ENCODE measurements at regions not wholly inside any gene's neighbourhood (a gene's known extent, or its start where the extent isn't known, plus 50 kb on each side); places are given as distances from the start of the nearest gene placed in this dataset.

DNA sequence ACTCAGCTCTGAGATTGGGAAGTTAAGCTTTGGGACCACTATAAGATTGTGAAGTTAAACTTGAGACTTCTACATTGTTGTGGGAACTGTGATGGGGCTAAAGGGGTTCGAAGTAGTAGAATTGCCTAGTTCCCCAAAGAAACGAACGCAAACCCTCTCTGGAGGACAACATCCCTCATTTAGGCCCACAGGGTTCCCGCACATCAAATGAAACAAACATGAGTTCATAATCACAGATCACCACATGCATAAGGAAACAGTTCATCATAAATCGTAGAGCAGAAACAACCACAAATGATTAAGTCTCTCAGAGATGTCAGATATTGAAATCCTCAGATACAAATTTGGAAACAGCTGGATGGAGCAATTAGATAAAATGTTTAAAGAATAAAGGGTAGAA is 55.9 kb upstream of the HPCAL1 start:
- Histone ChIP-seq H3K36me3 (ENCODE audit: control insufficient read depth, insufficient read depth, low read length) (no peaks in the 10 kb centered on the region), H3K4me3 (ENCODE audit: low read length) (no peak overlapping the region), H3K27ac (ENCODE audit: low read length) (no peak overlapping the region), H3K9me3 (ENCODE audit: control insufficient read depth, low read depth, low read length) (no peaks in the 10 kb centered on the region), H3K4me1 (ENCODE audit: control insufficient read depth, insufficient read depth, low read length) (no peaks in the 10 kb centered on the region), H3K27me3 (ENCODE audit: control insufficient read depth, insufficient read depth, low read length) (no peaks in the 10 kb centered on the region)
- DNase-seq: no peak
- no CpG with 5 or more reads among the region's 5 CpGs for WGBS (ENCODE audit: insufficient coverage, low lambda C conversion rate)

DNA sequence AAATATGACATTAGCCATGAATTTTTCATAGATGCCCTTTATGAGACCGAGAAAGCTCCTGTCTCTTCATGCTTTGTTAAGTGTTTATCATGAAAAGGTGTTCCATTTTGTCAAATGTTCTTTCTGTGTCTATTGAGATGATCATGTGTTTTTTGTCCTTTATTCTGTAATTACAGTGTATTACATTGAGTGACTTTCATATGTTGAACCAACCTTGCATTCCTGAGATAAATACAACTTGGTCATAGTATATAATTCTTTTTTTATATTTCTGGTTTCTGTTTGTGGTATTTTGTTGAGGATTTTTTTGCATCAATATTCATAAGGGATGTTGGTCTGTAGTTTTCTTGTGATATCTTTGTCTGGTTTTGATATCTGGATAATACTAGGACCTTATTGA is 52.9 kb upstream of the HPCAL1 start:
- Histone ChIP-seq H3K27me3 (ENCODE audit: control insufficient read depth, insufficient read depth, low read length) (no peaks in the 10 kb centered on the region), H3K4me3 (ENCODE audit: low read length) (no peak overlapping the region), H3K9me3 (ENCODE audit: control insufficient read depth, low read depth, low read length) (no peaks in the 10 kb centered on the region), H3K27ac (ENCODE audit: low read length) (no peak overlapping the region), H3K4me1 (ENCODE audit: control insufficient read depth, insufficient read depth, low read length) (no peaks in the 10 kb centered on the region), H3K36me3 (ENCODE audit: control insufficient read depth, insufficient read depth, low read length) (no peaks in the 10 kb centered on the region)
- DNase-seq: no peak
- 80% methylated on average over 1 of the region's 1 CpG for WGBS (ENCODE audit: insufficient coverage, low lambda C conversion rate)

DNA sequence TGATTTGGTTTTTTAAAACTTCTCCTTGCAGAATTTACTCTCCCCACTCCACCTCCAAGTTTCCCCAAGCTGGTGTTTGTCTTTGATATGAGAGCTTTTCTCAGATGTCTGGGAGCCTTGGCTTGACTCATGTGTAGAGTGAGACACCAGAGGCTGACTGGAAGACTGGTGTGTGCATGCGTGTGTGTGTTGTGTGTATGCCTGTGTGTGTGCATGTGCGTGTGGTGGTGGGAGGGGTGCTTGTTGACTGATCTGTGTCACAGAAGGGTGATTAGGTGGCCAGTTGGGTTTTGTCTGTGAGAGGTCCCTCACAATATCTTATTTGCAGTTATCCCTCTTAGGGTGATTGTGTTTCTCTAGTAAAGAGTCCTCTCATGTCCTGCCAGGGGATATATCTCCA is 50.5 kb upstream of the HPCAL1 start:
- H3K4me3 ChIP-seq (ENCODE audit: low read length): no peak overlapping the region
- no peaks in the 10 kb centered on the region for H3K27me3 ChIP-seq (ENCODE audit: control insufficient read depth, insufficient read depth, low read length)
- no peak for DNase-seq
- no CpG with 5 or more reads among the region's 2 CpGs for WGBS (ENCODE audit: insufficient coverage, low lambda C conversion rate)
- no peaks in the 10 kb centered on the region for H3K9me3 ChIP-seq (ENCODE audit: control insufficient read depth, low read depth, low read length)
- H3K27ac ChIP-seq (ENCODE audit: low read length): no peak overlapping the region
- no peaks in the 10 kb centered on the region for H3K4me1 ChIP-seq (ENCODE audit: control insufficient read depth, insufficient read depth, low read length)
- H3K36me3 ChIP-seq (ENCODE audit: control insufficient read depth, insufficient read depth, low read length): no peaks in the 10 kb centered on the region

DNA sequence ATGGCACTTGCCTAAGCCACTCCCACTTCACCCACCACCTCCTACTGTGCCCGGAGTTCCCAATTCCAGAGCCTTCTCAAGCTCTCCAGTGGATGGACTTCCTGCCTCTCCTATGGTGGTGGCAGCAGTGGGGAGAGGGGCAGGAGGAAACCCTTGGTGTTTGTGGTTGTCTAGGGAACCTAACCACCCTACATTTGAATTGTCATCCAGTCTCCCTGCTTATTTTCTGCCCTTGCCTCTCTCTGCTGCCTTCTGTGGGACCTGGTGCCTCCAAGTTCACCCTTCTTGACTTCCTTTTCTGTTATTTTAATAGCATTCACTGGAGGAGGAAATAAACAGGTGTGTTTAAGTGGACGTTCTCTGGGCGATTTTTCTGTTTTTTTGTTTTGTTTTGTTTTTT is 50.0 kb upstream of the HPCAL1 start:
- no peak overlapping the region for H3K27ac ChIP-seq (ENCODE audit: low read length)

More for the DNA sequence above, 50.0 kb upstream of the HPCAL1 start:
- Histone ChIP-seq H3K4me1 (ENCODE audit: control insufficient read depth, insufficient read depth, low read length) (no peaks in the 10 kb centered on the region), H3K27me3 (ENCODE audit: control insufficient read depth, insufficient read depth, low read length) (no peaks in the 10 kb centered on the region), H3K9me3 (ENCODE audit: control insufficient read depth, low read depth, low read length) (no peaks in the 10 kb centered on the region), H3K36me3 (ENCODE audit: control insufficient read depth, insufficient read depth, low read length) (no peaks in the 10 kb centered on the region), H3K4me3 (ENCODE audit: low read length) (no peak overlapping the region)
- WGBS (ENCODE audit: insufficient coverage, low lambda C conversion rate): 88% methylated on average over 2 of the region's 3 CpGs
- no peak for DNase-seq

Data from large intestine (tissue), 3 donors.